ENCODE measurements at regions not wholly inside any gene's neighbourhood (a gene's known extent, or its start where the extent isn't known, plus 50 kb on each side); places are given as distances from the start of the nearest gene placed in this dataset.

- TF ChIP-seq TAF1 (IDR thresholded peaks at IDR 0.05; ENCODE audit: borderline replicate concordance, insufficient read depth, low read length): no peak
- TF ChIP-seq, protein P1, sequence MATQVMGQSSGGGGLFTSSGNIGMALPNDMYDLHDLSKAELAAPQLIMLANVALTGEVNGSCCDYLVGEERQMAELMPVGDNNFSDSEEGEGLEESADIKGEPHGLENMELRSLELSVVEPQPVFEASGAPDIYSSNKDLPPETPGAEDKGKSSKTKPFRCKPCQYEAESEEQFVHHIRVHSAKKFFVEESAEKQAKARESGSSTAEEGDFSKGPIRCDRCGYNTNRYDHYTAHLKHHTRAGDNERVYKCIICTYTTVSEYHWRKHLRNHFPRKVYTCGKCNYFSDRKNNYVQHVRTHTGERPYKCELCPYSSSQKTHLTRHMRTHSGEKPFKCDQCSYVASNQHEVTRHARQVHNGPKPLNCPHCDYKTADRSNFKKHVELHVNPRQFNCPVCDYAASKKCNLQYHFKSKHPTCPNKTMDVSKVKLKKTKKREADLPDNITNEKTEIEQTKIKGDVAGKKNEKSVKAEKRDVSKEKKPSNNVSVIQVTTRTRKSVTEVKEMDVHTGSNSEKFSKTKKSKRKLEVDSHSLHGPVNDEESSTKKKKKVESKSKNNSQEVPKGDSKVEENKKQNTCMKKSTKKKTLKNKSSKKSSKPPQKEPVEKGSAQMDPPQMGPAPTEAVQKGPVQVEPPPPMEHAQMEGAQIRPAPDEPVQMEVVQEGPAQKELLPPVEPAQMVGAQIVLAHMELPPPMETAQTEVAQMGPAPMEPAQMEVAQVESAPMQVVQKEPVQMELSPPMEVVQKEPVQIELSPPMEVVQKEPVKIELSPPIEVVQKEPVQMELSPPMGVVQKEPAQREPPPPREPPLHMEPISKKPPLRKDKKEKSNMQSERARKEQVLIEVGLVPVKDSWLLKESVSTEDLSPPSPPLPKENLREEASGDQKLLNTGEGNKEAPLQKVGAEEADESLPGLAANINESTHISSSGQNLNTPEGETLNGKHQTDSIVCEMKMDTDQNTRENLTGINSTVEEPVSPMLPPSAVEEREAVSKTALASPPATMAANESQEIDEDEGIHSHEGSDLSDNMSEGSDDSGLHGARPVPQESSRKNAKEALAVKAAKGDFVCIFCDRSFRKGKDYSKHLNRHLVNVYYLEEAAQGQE (IDR thresholded peaks at IDR 0.05; ENCODE audit: insufficient read depth in 1 of 2, low read depth in 2 of 2, low read length in 2 of 2): no peak
- no peak for TF ChIP-seq POLR2AphosphoS5 (IDR thresholded peaks at IDR 0.05; ENCODE audit: low read depth, low read length)
These were observed 114.7 kb upstream of the MAN2A1 start for GRCh38 chr5:109574985-109575384.

Measured in PFSK-1 (cell line).